Endothelial cell of umbilical vein (primary cell): ENCODE measurements at regions not wholly inside any gene's neighbourhood (a gene's known extent, or its start where the extent isn't known, plus 50 kb on each side); places are given as distances from the start of the nearest gene placed in this dataset.

ENCODE experiments used
- BruUV-seq: library from RNA; stranded (reverse); fragments of 400-500 nt; replicated peaks from 2 replicates; lab custom pipeline; 2021; lab: Mats Ljungman, UMichigan
- CTCF ChIA-PET: fragments of 300-600, 350-600 bp; sonication (Branson Sonifier 250); formaldehyde crosslinking; loops from one replicate; lab custom pipeline; 2021; ENCODE audit warnings: antibody characterized with exemption, inconsistent platforms; lab: Charles Lee
- POLR2A ChIA-PET: fragments of 300-600, 350-600 bp; sonication (Branson Sonifier 250); formaldehyde crosslinking; loops from one replicate; lab custom pipeline; 2021; ENCODE audit warnings: antibody characterized with exemption, inconsistent platforms; lab: Charles Lee
- DNase-seq: peaks from one replicate; pipeline ENCODE4 v3.0.0-alpha.2; 2011; ENCODE audit warnings: low read depth, low spot score
- FAIRE-seq: peaks from 2 replicates; lab custom pipeline; 2011; peaks lifted over from hg19 to GRCh38; lab: Jason Lieb, UNC
- H2AFZ ChIP-seq: 2 replicates; pipeline ENCODE4 v1.6.0; 2012; ENCODE audit warnings: low read depth, low read length, control low read depth, inconsistent platforms
- H3K27ac ChIP-seq: 2 replicates; pipeline ENCODE4 v1.5.1; 2011; ENCODE audit warnings: low read depth, mild to moderate bottlenecking, control low read depth, low read length, moderate library complexity; ENCODE audit not compliant: insufficient read depth
- H3K27me3 ChIP-seq, 2 experiments: 2 replicates each; pipeline versions ENCODE4 v1.6.0 to v1.6.1; 2011; ENCODE audit warnings: low read length in 2 of 2, mixed read lengths in 1 of 2; ENCODE audit not compliant: control insufficient read depth in 2 of 2, insufficient read depth in 2 of 2
- H3K36me3 ChIP-seq, 2 experiments: 2 replicates in 1 of 2; 3 replicates in 1 of 2; pipeline ENCODE4 v1.5.1; 2011; ENCODE audit warnings: low read length in 2 of 2, mild to moderate bottlenecking in 1 of 2, moderate library complexity in 1 of 2; ENCODE audit not compliant: control insufficient read depth in 2 of 2, insufficient read depth in 2 of 2; ENCODE audit errors: extremely low read depth in 1 of 2
- H3K4me1 ChIP-seq: 3 replicates; pipeline ENCODE4 v1.5.1; 2011; ENCODE audit warnings: mild to moderate bottlenecking, low read length; ENCODE audit not compliant: control insufficient read depth, insufficient read depth; ENCODE audit errors: extremely low read depth
- H3K4me2 ChIP-seq: 2 replicates; pipeline ENCODE4 v1.6.1; 2011; ENCODE audit warnings: low read length, control low read depth, mixed read lengths; ENCODE audit not compliant: insufficient read depth
- H3K4me3 ChIP-seq, 3 experiments: fragments of 200-600 bp in 1 of 3; sonication (generic), shearing (Covaris generic) in 1 of 3; replicated peaks in 1 of 3; 2 replicates each; pipeline ENCODE4 v1.5.1; 2011 to 2016; ENCODE audit warnings: control low read depth in 3 of 3, low read length in 3 of 3, mild to moderate bottlenecking in 2 of 3, inconsistent platforms in 1 of 3, low read depth in 1 of 3, moderate library complexity in 1 of 3; ENCODE audit not compliant: insufficient read depth in 1 of 3
- H3K79me2 ChIP-seq: 2 replicates; pipeline ENCODE4 v1.6.0; 2012; ENCODE audit warnings: low read length, inconsistent platforms; ENCODE audit not compliant: control insufficient read depth, insufficient read depth
- H3K9ac ChIP-seq: replicated peaks from 2 replicates; pipeline ENCODE3; 2011; ENCODE audit warnings: low read length, control low read depth; ENCODE audit not compliant: insufficient read depth; ENCODE audit errors: extremely low read depth
- H3K9me1 ChIP-seq: replicated peaks from 3 replicates; pipeline ENCODE4 v1.6.0; 2011; ENCODE audit warnings: mild to moderate bottlenecking, low read length; ENCODE audit not compliant: control insufficient read depth, insufficient read depth; ENCODE audit errors: extremely low read depth
- H3K9me3 ChIP-seq: replicated peaks from 2 replicates; pipeline ENCODE4 v1.5.1; 2012; ENCODE audit warnings: low read length, inconsistent platforms; ENCODE audit not compliant: control insufficient read depth, insufficient read depth
- H4K20me1 ChIP-seq: replicated peaks from 2 replicates; pipeline ENCODE3; 2011; ENCODE audit warnings: mild to moderate bottlenecking, low read length; ENCODE audit not compliant: control insufficient read depth, insufficient read depth; ENCODE audit errors: extremely low read depth
- EZH2 ChIP-seq: IDR thresholded peaks from 2 replicates; pipeline ENCODE4 v1.6.1; 2012; ENCODE audit warnings: borderline replicate concordance, low read depth, mild to moderate bottlenecking, moderate library complexity, low read length, inconsistent platforms; ENCODE audit not compliant: severe bottlenecking
- FOS ChIP-seq: IDR thresholded peaks from 2 replicates; pipeline ENCODE4 v1.6.1; 2011; ENCODE audit warnings: mild to moderate bottlenecking, low read length, moderate library complexity, borderline replicate concordance; ENCODE audit not compliant: insufficient read depth
- GATA2 ChIP-seq: IDR thresholded peaks from 2 replicates; pipeline ENCODE4 v1.7.0; 2011; ENCODE audit warnings: low read depth, mild to moderate bottlenecking, moderate library complexity, mixed read lengths, low read length; ENCODE audit not compliant: insufficient read length, insufficient read depth
- JUN ChIP-seq: IDR thresholded peaks from 2 replicates; pipeline ENCODE4 v1.6.1; 2011; ENCODE audit warnings: borderline replicate concordance, low read depth; ENCODE audit not compliant: insufficient read length, insufficient read depth
- POLR2A ChIP-seq: IDR thresholded peaks from 2 replicates; pipeline ENCODE4 v1.6.1; 2012; ENCODE audit warnings: low read depth, mild to moderate bottlenecking, control low read depth, low read length
- POLR2AphosphoS5 ChIP-seq: IDR thresholded peaks from 2 replicates; pipeline ENCODE4 v1.6.1; 2012; ENCODE audit warnings: low read depth, mild to moderate bottlenecking, control low read depth, low read length, moderate library complexity; ENCODE audit not compliant: insufficient read depth
- dilution Hi-C: fragments of 300-500 bp; cut with MboI; formaldehyde crosslinking; loops from one replicate; pipeline ENCODE4 v1.15.0; 2019; ENCODE audit warnings: low sequenced_read_pairs; ENCODE audit not compliant: extremely low pct_ligation_motif_present
- intact Hi-C: fragments of 100-400 bp; cut with micrococcal nuclease; formaldehyde crosslinking; loops from one replicate; pipeline ENCODE4 v1.10.0; 2022
- TF ChIP-seq, protein P1 (sequence below), 2 donors: IDR thresholded peaks; 1 replicate in 1 of 2; 2 replicates in 1 of 2; pipeline ENCODE4 v1.5.1; 2011; ENCODE audit warnings: low read length in 2 of 2, mild to moderate bottlenecking in 2 of 2, moderate library complexity in 2 of 2, control low read depth in 1 of 2, inconsistent platforms in 1 of 2, low read depth in 1 of 2; ENCODE audit not compliant: insufficient read depth in 1 of 2; ENCODE audit errors: extremely low read depth in 1 of 2
- TF ChIP-seq, protein P2 (sequence below): IDR thresholded peaks from 2 replicates; pipeline ENCODE4 v1.6.1; 2011; ENCODE audit not compliant: insufficient read depth, insufficient read length

DNA sequence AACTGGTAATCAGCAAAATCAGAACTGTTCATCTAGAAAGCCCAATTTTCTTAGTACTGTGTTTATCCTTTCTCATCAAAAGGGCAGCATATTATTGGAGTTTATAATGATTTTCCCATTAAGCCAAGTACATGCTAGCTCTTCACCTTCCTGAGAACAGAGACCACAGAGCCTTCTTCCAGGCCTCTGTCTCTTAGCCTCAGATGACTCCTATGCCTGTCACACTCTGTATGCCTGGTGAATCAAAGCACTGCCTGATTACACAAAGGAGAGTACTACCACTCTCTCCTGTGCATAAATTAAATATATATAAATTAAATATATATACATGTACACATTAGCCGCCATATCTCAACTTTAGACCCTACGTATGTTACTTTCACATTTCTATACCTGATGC, 636.1 kb downstream of the NTRK3 start:
- Histone ChIP-seq H3K9me3 (no peaks in the 10 kb centered on the region), H3K4me2 (no peak overlapping the region), H2AFZ (no peak overlapping the region), H3K9me1 (no peaks in the 10 kb centered on the region), H3K27me3 (no peaks in the 10 kb centered on the region), H3K36me3 (no peaks in the 10 kb centered on the region), H3K79me2 (no peaks in the 10 kb centered on the region), H3K4me1 (peaks cover 11% of the 10 kb centered on the region), H3K27ac (no peak overlapping the region), H3K4me3 (no peak overlapping the region), H4K20me1 (no peaks in the 10 kb centered on the region), H3K9ac (no peak overlapping the region)
- DNase-seq, result no peak
- CTCF ChIA-PET, result interaction anchor here (1.8 kb wide), 1 partner anchor 10 kb away, joined by 12 read pairs; no protein-coding TSS in a partner anchor
- intact Hi-C loops (no loop called here), dilution Hi-C loops (no loop called here)
- POLR2A ChIA-PET, result no interaction called here
- TF ChIP-seq POLR2AphosphoS5 (no peak), EZH2 (no peak)
- no TSS peak for BruUV-seq
- FAIRE-seq, result no peak

DNA sequence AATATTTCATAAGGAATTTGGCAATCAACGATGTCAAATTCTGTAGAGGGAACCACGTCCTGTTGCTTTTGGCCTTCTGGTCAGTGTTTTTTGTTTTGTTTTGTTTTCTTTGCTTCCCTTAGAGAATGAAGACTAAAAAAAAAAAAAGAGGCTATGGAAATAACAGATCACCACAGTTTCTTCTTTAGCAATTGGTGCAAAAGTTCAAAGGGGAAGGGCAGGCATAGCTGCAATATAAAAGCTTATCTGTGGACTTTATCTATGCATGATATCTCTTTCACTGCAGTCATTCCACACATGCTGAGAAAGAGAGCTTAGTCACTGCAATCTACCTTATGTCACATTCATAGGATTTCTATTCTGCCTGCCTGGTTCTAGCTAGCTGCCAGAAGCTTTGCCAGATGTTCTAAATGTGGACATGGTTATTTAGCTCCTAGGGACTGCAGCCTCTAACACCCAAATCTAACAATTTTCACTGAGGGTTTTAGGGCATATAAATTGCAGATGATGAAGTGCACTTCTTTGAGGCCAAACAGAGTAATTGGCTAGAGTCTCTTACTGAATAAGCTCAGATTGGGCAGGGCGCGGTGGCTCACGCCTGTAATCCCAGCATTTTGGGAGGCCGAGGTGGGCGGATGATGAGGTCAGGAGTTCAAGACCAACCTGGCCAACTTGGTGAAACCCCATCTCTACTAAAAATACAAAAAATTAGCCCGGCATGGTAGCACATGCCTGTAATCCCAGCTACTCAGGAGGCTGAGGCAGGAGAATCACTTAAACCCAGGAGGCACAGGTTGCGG, 637.2 kb downstream of the NTRK3 start:
- FAIRE-seq, result no peak
- peak; percentile 73 for DNase-seq
- no peak overlapping the region for H2AFZ ChIP-seq

More for the DNA sequence above, 637.2 kb downstream of the NTRK3 start:
- BruUV-seq, result no TSS peak
- dilution Hi-C loops, result no loop called here
- ChIA-PET POLR2A (no interaction called here), CTCF (interaction anchor here (1.0 to 1.8 kb wide), 3 partner anchors 9 to 135 kb away, joined by 3 to 12 read pairs (median 5); no protein-coding TSS in a partner anchor)
- Histone ChIP-seq H3K9me3 (no peaks in the 10 kb centered on the region), H3K36me3 (no peaks in the 10 kb centered on the region), H3K79me2 (no peaks in the 10 kb centered on the region), H4K20me1 (no peaks in the 10 kb centered on the region), H3K27ac (peak overlapping the region; percentile 63), H3K9ac (peak overlapping the region; percentile 42), H3K27me3 (no peaks in the 10 kb centered on the region), H3K4me1 (peaks cover 11% of the 10 kb centered on the region), H3K9me1 (no peaks in the 10 kb centered on the region), H3K4me3 (no peak overlapping the region), H3K4me2 (peak overlapping the region; percentile 64)
- no peak for TF ChIP-seq POLR2A
- peak; percentile 74 for TF ChIP-seq GATA2
- TF ChIP-seq, protein P1, sequence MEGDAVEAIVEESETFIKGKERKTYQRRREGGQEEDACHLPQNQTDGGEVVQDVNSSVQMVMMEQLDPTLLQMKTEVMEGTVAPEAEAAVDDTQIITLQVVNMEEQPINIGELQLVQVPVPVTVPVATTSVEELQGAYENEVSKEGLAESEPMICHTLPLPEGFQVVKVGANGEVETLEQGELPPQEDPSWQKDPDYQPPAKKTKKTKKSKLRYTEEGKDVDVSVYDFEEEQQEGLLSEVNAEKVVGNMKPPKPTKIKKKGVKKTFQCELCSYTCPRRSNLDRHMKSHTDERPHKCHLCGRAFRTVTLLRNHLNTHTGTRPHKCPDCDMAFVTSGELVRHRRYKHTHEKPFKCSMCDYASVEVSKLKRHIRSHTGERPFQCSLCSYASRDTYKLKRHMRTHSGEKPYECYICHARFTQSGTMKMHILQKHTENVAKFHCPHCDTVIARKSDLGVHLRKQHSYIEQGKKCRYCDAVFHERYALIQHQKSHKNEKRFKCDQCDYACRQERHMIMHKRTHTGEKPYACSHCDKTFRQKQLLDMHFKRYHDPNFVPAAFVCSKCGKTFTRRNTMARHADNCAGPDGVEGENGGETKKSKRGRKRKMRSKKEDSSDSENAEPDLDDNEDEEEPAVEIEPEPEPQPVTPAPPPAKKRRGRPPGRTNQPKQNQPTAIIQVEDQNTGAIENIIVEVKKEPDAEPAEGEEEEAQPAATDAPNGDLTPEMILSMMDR (IDR thresholded peaks at IDR 0.05; ENCODE audit: extremely low read depth in 1 of 2, insufficient read depth in 1 of 2, low read depth in 1 of 2, low read length in 2 of 2), result no peak
- no peak for TF ChIP-seq EZH2
- peak; percentile 23 for TF ChIP-seq JUN
- no peak for TF ChIP-seq FOS
- TF ChIP-seq, protein P2, sequence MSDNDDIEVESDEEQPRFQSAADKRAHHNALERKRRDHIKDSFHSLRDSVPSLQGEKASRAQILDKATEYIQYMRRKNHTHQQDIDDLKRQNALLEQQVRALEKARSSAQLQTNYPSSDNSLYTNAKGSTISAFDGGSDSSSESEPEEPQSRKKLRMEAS, result no peak
- no peak for TF ChIP-seq POLR2AphosphoS5
- intact Hi-C loops, result loop anchor here (1.0 to 10.0 kb wide), 3 partner anchors 9 to 625 kb away; no protein-coding TSS in a partner anchor
